ENCODE measurements at regions not wholly inside any gene's neighbourhood (a gene's known extent, or its start where the extent isn't known, plus 50 kb on each side); places are given as distances from the start of the nearest gene placed in this dataset.

- TF ChIP-seq, protein P1, sequence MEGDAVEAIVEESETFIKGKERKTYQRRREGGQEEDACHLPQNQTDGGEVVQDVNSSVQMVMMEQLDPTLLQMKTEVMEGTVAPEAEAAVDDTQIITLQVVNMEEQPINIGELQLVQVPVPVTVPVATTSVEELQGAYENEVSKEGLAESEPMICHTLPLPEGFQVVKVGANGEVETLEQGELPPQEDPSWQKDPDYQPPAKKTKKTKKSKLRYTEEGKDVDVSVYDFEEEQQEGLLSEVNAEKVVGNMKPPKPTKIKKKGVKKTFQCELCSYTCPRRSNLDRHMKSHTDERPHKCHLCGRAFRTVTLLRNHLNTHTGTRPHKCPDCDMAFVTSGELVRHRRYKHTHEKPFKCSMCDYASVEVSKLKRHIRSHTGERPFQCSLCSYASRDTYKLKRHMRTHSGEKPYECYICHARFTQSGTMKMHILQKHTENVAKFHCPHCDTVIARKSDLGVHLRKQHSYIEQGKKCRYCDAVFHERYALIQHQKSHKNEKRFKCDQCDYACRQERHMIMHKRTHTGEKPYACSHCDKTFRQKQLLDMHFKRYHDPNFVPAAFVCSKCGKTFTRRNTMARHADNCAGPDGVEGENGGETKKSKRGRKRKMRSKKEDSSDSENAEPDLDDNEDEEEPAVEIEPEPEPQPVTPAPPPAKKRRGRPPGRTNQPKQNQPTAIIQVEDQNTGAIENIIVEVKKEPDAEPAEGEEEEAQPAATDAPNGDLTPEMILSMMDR (IDR thresholded peaks at IDR 0.05): no peak
- TF ChIP-seq POLR2A (IDR thresholded peaks at IDR 0.05): no peak
These were observed 1037.9 kb downstream of the EPHA3 start for GRCh38 chr3:90145094-90145860.
